Bronchial epithelial cell (primary cell): ENCODE measurements at regions not wholly inside any gene's neighbourhood (a gene's known extent, or its start where the extent isn't known, plus 50 kb on each side); places are given as distances from the start of the nearest gene placed in this dataset.

ENCODE experiments used
- DNase-seq: peaks from one replicate; pipeline ENCODE4 v3.0.0-alpha.2; 2010; ENCODE audit warnings: low read depth
- FAIRE-seq: peaks from 2 replicates; lab custom pipeline; 2011; peaks lifted over from hg19 to GRCh38; lab: Jason Lieb, UNC
- H3K27me3 ChIP-seq: 2 replicates; pipeline ENCODE4 v1.5.1; 2011; ENCODE audit warnings: low read length; ENCODE audit not compliant: control insufficient read depth, insufficient read depth
- H3K36me3 ChIP-seq: 2 replicates; pipeline ENCODE4 v1.5.1; 2011; ENCODE audit warnings: low read length; ENCODE audit not compliant: control insufficient read depth, insufficient read depth
- H3K4me3 ChIP-seq: 2 replicates; pipeline ENCODE4 v1.5.1; 2011; ENCODE audit warnings: mild to moderate bottlenecking, low read depth, low read length, control low read depth
- CTCF ChIP-seq: IDR thresholded peaks from 2 replicates; pipeline ENCODE4 v1.5.1; 2011; ENCODE audit warnings: mild to moderate bottlenecking, moderate library complexity, low read length, control low read depth, inconsistent platforms; ENCODE audit not compliant: insufficient read depth, severe bottlenecking

- Histone ChIP-seq H3K4me3 (no peak overlapping the region), H3K36me3 (no peaks in the 10 kb centered on the region), H3K27me3 (no peaks in the 10 kb centered on the region)
- DNase-seq, result no peak
- no peak for FAIRE-seq
- TF ChIP-seq CTCF, result no peak
Observed at GRCh38 chr7:92917230-92917629, 80.9 kb upstream of the CDK6 start.

GRCh38 chr7:92916770-92917224 lies 80.4 kb upstream of the CDK6 start:
- FAIRE-seq (no peak), DNase-seq (peak; percentile 83)
- TF ChIP-seq CTCF, result no peak
- Histone ChIP-seq H3K36me3 (no peaks in the 10 kb centered on the region), H3K4me3 (no peak overlapping the region), H3K27me3 (no peaks in the 10 kb centered on the region)

GRCh38 chr7:92915348-92915747 lies 79.0 kb upstream of the CDK6 start:
- Histone ChIP-seq H3K4me3 (no peak overlapping the region), H3K27me3 (no peaks in the 10 kb centered on the region), H3K36me3 (no peaks in the 10 kb centered on the region)
- FAIRE-seq (no peak), DNase-seq (no peak)
- TF ChIP-seq CTCF, result no peak

GRCh38 chr7:92914645-92915044 lies 78.3 kb upstream of the CDK6 start:
- no peak overlapping the region for H3K4me3 ChIP-seq
- H3K27me3 ChIP-seq, result no peaks in the 10 kb centered on the region
- no peak for TF ChIP-seq CTCF
- no peak for FAIRE-seq
- H3K36me3 ChIP-seq, result no peaks in the 10 kb centered on the region
- no peak for DNase-seq

GRCh38 chr7:92913849-92914248 lies 77.5 kb upstream of the CDK6 start:
- no peaks in the 10 kb centered on the region for H3K27me3 ChIP-seq
- H3K36me3 ChIP-seq, result no peaks in the 10 kb centered on the region
- TF ChIP-seq CTCF, result no peak
- FAIRE-seq (no peak), DNase-seq (no peak)
- H3K4me3 ChIP-seq, result no peak overlapping the region

- Histone ChIP-seq H3K27me3 (no peaks in the 10 kb centered on the region), H3K4me3 (no peak overlapping the region), H3K36me3 (no peaks in the 10 kb centered on the region)
- TF ChIP-seq CTCF, result no peak
- no peak for FAIRE-seq
- DNase-seq, result no peak
Observed at GRCh38 chr7:92910976-92911375, 74.6 kb upstream of the CDK6 start.
